HEK293 (cell line): ENCODE measurements at regions not wholly inside any gene's neighbourhood (a gene's known extent, or its start where the extent isn't known, plus 50 kb on each side); places are given as distances from the start of the nearest gene placed in this dataset.

Experiments used
- EGR2 ChIP-seq: fragments of 450-650 bp; formaldehyde crosslinking; IDR thresholded peaks from 2 replicates; pipeline ENCODE4 v1.5.1; 2016; ENCODE audit warnings: low read depth, missing biosample characterization, missing genetic modification characterization
- GLI2 ChIP-seq: fragments of 450-650 bp; formaldehyde crosslinking; IDR thresholded peaks from 2 replicates; pipeline ENCODE4; 2017; ENCODE audit warnings: missing biosample characterization, missing genetic modification characterization, low read depth, borderline replicate concordance
- MEIS1 ChIP-seq: sonication (generic); formaldehyde crosslinking; IDR thresholded peaks from 2 replicates; pipeline ENCODE4 v1.8.1; 2022; ENCODE audit warnings: missing genetic modification reagents, mild to moderate bottlenecking, borderline replicate concordance
- PRDM1 ChIP-seq: fragments of 450-650 bp; formaldehyde crosslinking; IDR thresholded peaks from 2 replicates; pipeline ENCODE4; 2016; ENCODE audit warnings: missing biosample characterization, missing genetic modification characterization
- RBAK ChIP-seq: fragments of 450-650 bp; formaldehyde crosslinking; IDR thresholded peaks from 2 replicates; pipeline ENCODE4 v1.5.1; 2016; ENCODE audit warnings: missing biosample characterization, missing genetic modification characterization
- REPIN1 ChIP-seq: fragments of 450-650 bp; formaldehyde crosslinking; IDR thresholded peaks from 2 replicates; pipeline ENCODE4 v1.5.1; 2017; ENCODE audit warnings: missing biosample characterization, missing genetic modification characterization, low read depth
- TCF7L2 ChIP-seq: IDR thresholded peaks from 2 replicates; pipeline ENCODE4 v1.6.1; 2011; ENCODE audit warnings: low read depth, mild to moderate bottlenecking, inconsistent platforms, low read length, moderate library complexity, borderline replicate concordance
- YY1 ChIP-seq: fragments of 450-650 bp; formaldehyde crosslinking; IDR thresholded peaks from 2 replicates; pipeline ENCODE4 v1.5.1; 2018; ENCODE audit warnings: missing biosample characterization, missing genetic modification characterization
- ZBTB20 ChIP-seq: fragments of 450-650 bp; formaldehyde crosslinking; IDR thresholded peaks from 2 replicates; pipeline ENCODE4 v1.5.1; 2016; ENCODE audit warnings: missing biosample characterization, missing genetic modification characterization
- ZEB2 ChIP-seq: fragments of 450-650 bp; formaldehyde crosslinking; IDR thresholded peaks from 2 replicates; pipeline ENCODE4 v1.5.1; 2016; ENCODE audit warnings: missing biosample characterization, missing genetic modification characterization
- ZFP41 ChIP-seq: fragments of 450-650 bp; formaldehyde crosslinking; IDR thresholded peaks from 2 replicates; pipeline ENCODE4 v1.5.1; 2016; ENCODE audit warnings: missing biosample characterization, missing genetic modification characterization, borderline replicate concordance
- ZIC2 ChIP-seq: fragments of 450-650 bp; formaldehyde crosslinking; IDR thresholded peaks from 2 replicates; pipeline ENCODE4 v1.5.1; 2016; ENCODE audit warnings: missing biosample characterization, missing genetic modification characterization
- ZNF133 ChIP-seq: fragments of 450-650 bp; formaldehyde crosslinking; IDR thresholded peaks from 2 replicates; pipeline ENCODE4 v1.5.1; 2016; ENCODE audit warnings: missing biosample characterization, missing genetic modification characterization
- ZNF214 ChIP-seq: fragments of 450-650 bp; formaldehyde crosslinking; IDR thresholded peaks from 2 replicates; pipeline ENCODE4 v1.5.1; 2017; ENCODE audit warnings: missing biosample characterization, mild to moderate bottlenecking, missing genetic modification characterization, borderline replicate concordance
- ZNF223 ChIP-seq: fragments of 450-650 bp; formaldehyde crosslinking; IDR thresholded peaks from 2 replicates; pipeline ENCODE4 v1.5.1; 2016; ENCODE audit warnings: missing biosample characterization, missing genetic modification characterization
- ZNF239 ChIP-seq: fragments of 450-650 bp; formaldehyde crosslinking; IDR thresholded peaks from 2 replicates; pipeline ENCODE4 v1.5.1; 2016; ENCODE audit warnings: missing biosample characterization, missing genetic modification characterization
- ZNF324 ChIP-seq: fragments of 450-650 bp; formaldehyde crosslinking; IDR thresholded peaks from 2 replicates; pipeline ENCODE4 v1.5.1; 2016; ENCODE audit warnings: missing biosample characterization, missing genetic modification characterization
- ZNF350 ChIP-seq: fragments of 450-650 bp; formaldehyde crosslinking; IDR thresholded peaks from 2 replicates; pipeline ENCODE4 v1.5.0; 2017; ENCODE audit warnings: missing biosample characterization, mild to moderate bottlenecking, missing genetic modification characterization
- ZNF354C ChIP-seq: fragments of 450-650 bp; formaldehyde crosslinking; IDR thresholded peaks from 2 replicates; pipeline ENCODE4 v1.5.1; 2016; ENCODE audit warnings: missing biosample characterization, missing genetic modification characterization, low read depth, borderline replicate concordance
- ZNF391 ChIP-seq: fragments of 450-650 bp; formaldehyde crosslinking; IDR thresholded peaks from 2 replicates; pipeline ENCODE4 v1.5.1; 2016; ENCODE audit warnings: low read depth, missing biosample characterization, missing genetic modification characterization, borderline replicate concordance
- ZNF394 ChIP-seq: fragments of 450-650 bp; formaldehyde crosslinking; IDR thresholded peaks from 2 replicates; pipeline ENCODE4 v1.5.1; 2016; ENCODE audit warnings: missing biosample characterization, missing genetic modification characterization, mild to moderate bottlenecking, moderate library complexity, borderline replicate concordance
- ZNF426 ChIP-seq: fragments of 450-650 bp; formaldehyde crosslinking; IDR thresholded peaks from 2 replicates; pipeline ENCODE4 v1.5.1; 2017; ENCODE audit warnings: missing biosample characterization, missing genetic modification characterization, mild to moderate bottlenecking, inconsistent platforms, moderate library complexity
- ZNF544 ChIP-seq: fragments of 450-650 bp; formaldehyde crosslinking; IDR thresholded peaks from 2 replicates; pipeline ENCODE4 v1.5.0; 2017; ENCODE audit warnings: missing biosample characterization, missing genetic modification characterization
- ZNF555 ChIP-seq: fragments of 450-650 bp; formaldehyde crosslinking; conservative IDR thresholded peaks from 2 replicates; pipeline ENCODE4 v1.5.1; 2017; ENCODE audit warnings: missing biosample characterization, mild to moderate bottlenecking, missing genetic modification characterization, inconsistent platforms
- ZNF558 ChIP-seq: fragments of 450-650 bp; formaldehyde crosslinking; IDR thresholded peaks from 2 replicates; pipeline ENCODE4 v1.5.1; 2016; ENCODE audit warnings: missing biosample characterization, missing genetic modification characterization
- TF ChIP-seq, protein P1 (sequence below): fragments of 450-650 bp; formaldehyde crosslinking; IDR thresholded peaks from 2 replicates; pipeline ENCODE4 v1.5.1; 2017; ENCODE audit warnings: missing biosample characterization, missing genetic modification characterization
- TF ChIP-seq, protein P2 (sequence below): fragments of 450-650 bp; formaldehyde crosslinking; IDR thresholded peaks from 2 replicates; pipeline ENCODE4 v1.5.1; 2016; ENCODE audit warnings: missing biosample characterization, missing genetic modification characterization
- TF ChIP-seq, protein P3 (sequence below): fragments of 450-650 bp; formaldehyde crosslinking; IDR thresholded peaks from 2 replicates; pipeline ENCODE4 v1.5.1; 2016; ENCODE audit warnings: missing biosample characterization, missing genetic modification characterization
- TF ChIP-seq, protein P4 (sequence below): fragments of 450-650 bp; formaldehyde crosslinking; IDR thresholded peaks from 2 replicates; pipeline ENCODE4 v1.5.1; 2016; ENCODE audit warnings: missing biosample characterization, missing genetic modification characterization
- TF ChIP-seq, protein P5 (sequence below): fragments of 450-650 bp; formaldehyde crosslinking; IDR thresholded peaks from 2 replicates; pipeline ENCODE4 v1.5.1; 2016; ENCODE audit warnings: missing biosample characterization, missing genetic modification characterization

DNA sequence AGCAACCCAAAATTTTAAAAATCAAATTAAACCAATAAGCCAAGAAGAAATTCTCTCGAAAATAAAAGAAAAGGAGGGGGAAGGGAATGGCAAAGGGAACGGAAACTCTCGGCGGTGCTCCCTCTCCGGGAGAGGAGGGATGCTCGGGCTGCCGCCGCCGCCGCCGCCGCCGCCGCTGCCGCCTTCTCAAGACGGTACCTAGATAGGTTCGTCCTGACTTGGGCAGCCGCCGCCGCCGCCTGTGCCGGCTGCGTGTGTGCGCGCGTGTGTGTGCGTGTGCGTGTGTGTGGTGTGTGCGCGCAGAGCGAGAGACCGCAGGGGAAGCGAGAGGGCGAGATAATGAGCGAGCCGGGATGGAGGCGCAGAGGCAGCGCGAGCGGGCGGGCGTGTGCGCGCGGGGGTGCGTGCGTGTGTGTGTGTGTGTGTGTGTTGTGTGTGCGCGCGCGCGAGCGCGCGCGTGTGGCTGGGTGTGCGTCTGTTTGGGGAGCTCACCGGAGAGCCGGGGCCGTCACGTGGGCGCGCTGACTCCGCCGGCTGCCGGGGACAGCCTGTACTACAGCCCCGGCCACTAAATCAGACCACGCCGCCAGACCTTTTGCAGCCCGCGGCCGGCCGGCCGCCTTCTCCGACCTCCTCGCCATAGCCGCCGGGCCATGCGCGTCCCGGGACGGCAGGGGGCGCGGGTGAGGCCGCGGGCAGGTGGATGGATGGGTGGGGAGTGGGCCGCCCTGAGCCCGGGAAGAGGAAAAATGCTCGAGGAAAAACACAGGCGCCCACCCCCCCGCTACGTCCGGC is 111.6 kb downstream of the DHX15 start (continued):
- TF ChIP-seq ZNF426 (no peak), ZFP41 (tag by site-specific recombination) (no peak), ZNF214 (no peak), YY1 (tag by site-specific recombination) (peak; percentile 28; the same call in 1 of the 2 replicates), MEIS1 (CRISPR knock-in tag) (no peak), EGR2 (tag by site-specific recombination) (peak; percentile 97), REPIN1 (tag by site-specific recombination) (no peak), ZNF391 (peak; percentile 91), ZBTB20 (tag by site-specific recombination) (peak; percentile 74; the same call in 1 of the 2 replicates), ZNF558 (tag by site-specific recombination) (no peak), ZNF354C (tag by site-specific recombination) (no peak), RBAK (tag by site-specific recombination) (no peak), ZNF239 (tag by site-specific recombination) (peak; percentile 84; the same call in 1 of the 2 replicates), TCF7L2 (no peak), ZNF394 (tag by site-specific recombination) (peak; percentile 71; the same call in 1 of the 2 replicates), ZNF223 (tag by site-specific recombination) (no peak), PRDM1 (tag by site-specific recombination) (no peak; the same call in 1 of the 2 replicates), ZEB2 (tag by site-specific recombination) (peak; percentile 95), ZIC2 (tag by site-specific recombination) (peak; percentile 53; the same call in 1 of the 2 replicates), ZNF324 (tag by site-specific recombination) (peak; percentile 83), GLI2 (no peak), ZNF555 (tag by site-specific recombination) (no peak), ZNF544 (no peak), ZNF133 (tag by site-specific recombination) (no peak), ZNF350 (tag by site-specific recombination) (no peak)
- TF ChIP-seq, protein P1, sequence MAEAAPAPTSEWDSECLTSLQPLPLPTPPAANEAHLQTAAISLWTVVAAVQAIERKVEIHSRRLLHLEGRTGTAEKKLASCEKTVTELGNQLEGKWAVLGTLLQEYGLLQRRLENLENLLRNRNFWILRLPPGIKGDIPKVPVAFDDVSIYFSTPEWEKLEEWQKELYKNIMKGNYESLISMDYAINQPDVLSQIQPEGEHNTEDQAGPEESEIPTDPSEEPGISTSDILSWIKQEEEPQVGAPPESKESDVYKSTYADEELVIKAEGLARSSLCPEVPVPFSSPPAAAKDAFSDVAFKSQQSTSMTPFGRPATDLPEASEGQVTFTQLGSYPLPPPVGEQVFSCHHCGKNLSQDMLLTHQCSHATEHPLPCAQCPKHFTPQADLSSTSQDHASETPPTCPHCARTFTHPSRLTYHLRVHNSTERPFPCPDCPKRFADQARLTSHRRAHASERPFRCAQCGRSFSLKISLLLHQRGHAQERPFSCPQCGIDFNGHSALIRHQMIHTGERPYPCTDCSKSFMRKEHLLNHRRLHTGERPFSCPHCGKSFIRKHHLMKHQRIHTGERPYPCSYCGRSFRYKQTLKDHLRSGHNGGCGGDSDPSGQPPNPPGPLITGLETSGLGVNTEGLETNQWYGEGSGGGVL (tag by site-specific recombination): peak; percentile 87
- TF ChIP-seq, protein P2, sequence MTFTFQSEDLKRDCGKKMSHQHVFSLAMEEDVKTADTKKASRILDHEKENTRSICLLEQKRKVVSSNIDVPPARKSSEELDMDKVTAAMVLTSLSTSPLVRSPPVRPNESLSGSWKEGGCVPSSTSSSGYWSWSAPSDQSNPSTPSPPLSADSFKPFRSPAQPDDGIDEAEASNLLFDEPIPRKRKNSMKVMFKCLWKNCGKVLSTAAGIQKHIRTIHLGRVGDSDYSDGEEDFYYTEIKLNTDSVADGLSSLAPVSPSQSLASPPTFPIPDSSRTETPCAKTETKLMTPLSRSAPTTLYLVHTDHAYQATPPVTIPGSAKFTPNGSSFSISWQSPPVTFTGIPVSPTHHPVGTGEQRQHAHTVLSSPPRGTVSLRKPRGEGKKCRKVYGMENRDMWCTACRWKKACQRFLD (tag by site-specific recombination): no peak
- TF ChIP-seq, protein P3, sequence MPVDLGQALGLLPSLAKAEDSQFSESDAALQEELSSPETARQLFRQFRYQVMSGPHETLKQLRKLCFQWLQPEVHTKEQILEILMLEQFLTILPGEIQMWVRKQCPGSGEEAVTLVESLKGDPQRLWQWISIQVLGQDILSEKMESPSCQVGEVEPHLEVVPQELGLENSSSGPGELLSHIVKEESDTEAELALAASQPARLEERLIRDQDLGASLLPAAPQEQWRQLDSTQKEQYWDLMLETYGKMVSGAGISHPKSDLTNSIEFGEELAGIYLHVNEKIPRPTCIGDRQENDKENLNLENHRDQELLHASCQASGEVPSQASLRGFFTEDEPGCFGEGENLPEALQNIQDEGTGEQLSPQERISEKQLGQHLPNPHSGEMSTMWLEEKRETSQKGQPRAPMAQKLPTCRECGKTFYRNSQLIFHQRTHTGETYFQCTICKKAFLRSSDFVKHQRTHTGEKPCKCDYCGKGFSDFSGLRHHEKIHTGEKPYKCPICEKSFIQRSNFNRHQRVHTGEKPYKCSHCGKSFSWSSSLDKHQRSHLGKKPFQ (tag by site-specific recombination): peak; percentile 78
- TF ChIP-seq, protein P4, sequence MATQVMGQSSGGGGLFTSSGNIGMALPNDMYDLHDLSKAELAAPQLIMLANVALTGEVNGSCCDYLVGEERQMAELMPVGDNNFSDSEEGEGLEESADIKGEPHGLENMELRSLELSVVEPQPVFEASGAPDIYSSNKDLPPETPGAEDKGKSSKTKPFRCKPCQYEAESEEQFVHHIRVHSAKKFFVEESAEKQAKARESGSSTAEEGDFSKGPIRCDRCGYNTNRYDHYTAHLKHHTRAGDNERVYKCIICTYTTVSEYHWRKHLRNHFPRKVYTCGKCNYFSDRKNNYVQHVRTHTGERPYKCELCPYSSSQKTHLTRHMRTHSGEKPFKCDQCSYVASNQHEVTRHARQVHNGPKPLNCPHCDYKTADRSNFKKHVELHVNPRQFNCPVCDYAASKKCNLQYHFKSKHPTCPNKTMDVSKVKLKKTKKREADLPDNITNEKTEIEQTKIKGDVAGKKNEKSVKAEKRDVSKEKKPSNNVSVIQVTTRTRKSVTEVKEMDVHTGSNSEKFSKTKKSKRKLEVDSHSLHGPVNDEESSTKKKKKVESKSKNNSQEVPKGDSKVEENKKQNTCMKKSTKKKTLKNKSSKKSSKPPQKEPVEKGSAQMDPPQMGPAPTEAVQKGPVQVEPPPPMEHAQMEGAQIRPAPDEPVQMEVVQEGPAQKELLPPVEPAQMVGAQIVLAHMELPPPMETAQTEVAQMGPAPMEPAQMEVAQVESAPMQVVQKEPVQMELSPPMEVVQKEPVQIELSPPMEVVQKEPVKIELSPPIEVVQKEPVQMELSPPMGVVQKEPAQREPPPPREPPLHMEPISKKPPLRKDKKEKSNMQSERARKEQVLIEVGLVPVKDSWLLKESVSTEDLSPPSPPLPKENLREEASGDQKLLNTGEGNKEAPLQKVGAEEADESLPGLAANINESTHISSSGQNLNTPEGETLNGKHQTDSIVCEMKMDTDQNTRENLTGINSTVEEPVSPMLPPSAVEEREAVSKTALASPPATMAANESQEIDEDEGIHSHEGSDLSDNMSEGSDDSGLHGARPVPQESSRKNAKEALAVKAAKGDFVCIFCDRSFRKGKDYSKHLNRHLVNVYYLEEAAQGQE (tag by site-specific recombination): 0 out of 2 replicates have a peak, but pooled peaks have one; percentile 16
- TF ChIP-seq, protein P5, sequence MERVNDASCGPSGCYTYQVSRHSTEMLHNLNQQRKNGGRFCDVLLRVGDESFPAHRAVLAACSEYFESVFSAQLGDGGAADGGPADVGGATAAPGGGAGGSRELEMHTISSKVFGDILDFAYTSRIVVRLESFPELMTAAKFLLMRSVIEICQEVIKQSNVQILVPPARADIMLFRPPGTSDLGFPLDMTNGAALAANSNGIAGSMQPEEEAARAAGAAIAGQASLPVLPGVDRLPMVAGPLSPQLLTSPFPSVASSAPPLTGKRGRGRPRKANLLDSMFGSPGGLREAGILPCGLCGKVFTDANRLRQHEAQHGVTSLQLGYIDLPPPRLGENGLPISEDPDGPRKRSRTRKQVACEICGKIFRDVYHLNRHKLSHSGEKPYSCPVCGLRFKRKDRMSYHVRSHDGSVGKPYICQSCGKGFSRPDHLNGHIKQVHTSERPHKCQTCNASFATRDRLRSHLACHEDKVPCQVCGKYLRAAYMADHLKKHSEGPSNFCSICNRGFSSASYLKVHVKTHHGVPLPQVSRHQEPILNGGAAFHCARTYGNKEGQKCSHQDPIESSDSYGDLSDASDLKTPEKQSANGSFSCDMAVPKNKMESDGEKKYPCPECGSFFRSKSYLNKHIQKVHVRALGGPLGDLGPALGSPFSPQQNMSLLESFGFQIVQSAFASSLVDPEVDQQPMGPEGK: peak; percentile 87
